Glutamatergic neuron (in vitro differentiated cells): ENCODE measurements at regions not wholly inside any gene's neighbourhood (a gene's known extent, or its start where the extent isn't known, plus 50 kb on each side); places are given as distances from the start of the nearest gene placed in this dataset.

ENCODE experiments used
- DNase-seq: peaks from one replicate; pipeline ENCODE4 v3.0.0; 2022
- H3K27ac Mint-ChIP-seq: one replicate; pipeline ENCODE4 v1.8.0; 2020; ENCODE audit warnings: mild to moderate bottlenecking, mixed read lengths, inconsistent platforms; ENCODE audit not compliant: unreplicated experiment
- H3K27me3 Mint-ChIP-seq: one replicate; pipeline ENCODE4 v1.8.0; 2020; ENCODE audit warnings: mild to moderate bottlenecking, moderate library complexity, mixed read lengths, inconsistent platforms; ENCODE audit not compliant: unreplicated experiment
- H3K36me3 Mint-ChIP-seq: one replicate; pipeline ENCODE4 v1.8.0; 2020; ENCODE audit warnings: mild to moderate bottlenecking, mixed read lengths, inconsistent platforms; ENCODE audit not compliant: unreplicated experiment
- H3K4me1 Mint-ChIP-seq: one replicate; pipeline ENCODE4 v1.8.0; 2020; ENCODE audit warnings: mild to moderate bottlenecking, low read depth, mixed read lengths, inconsistent platforms; ENCODE audit not compliant: unreplicated experiment
- H3K4me3 Mint-ChIP-seq: one replicate; pipeline ENCODE4 v1.8.0; 2020; ENCODE audit warnings: mild to moderate bottlenecking, mixed read lengths, inconsistent platforms; ENCODE audit not compliant: unreplicated experiment
- H3K9me3 Mint-ChIP-seq: one replicate; pipeline ENCODE4 v1.8.0; 2020; ENCODE audit warnings: mild to moderate bottlenecking, moderate library complexity, mixed read lengths, inconsistent platforms; ENCODE audit not compliant: unreplicated experiment
- TF ChIP-seq, protein P1 (sequence below): fragments of 200-600 bp; sonication (generic); IDR thresholded peaks from one replicate; pipeline ENCODE4 v1.5.0; 2021; ENCODE audit not compliant: partially characterized antibody, unreplicated experiment

DNA sequence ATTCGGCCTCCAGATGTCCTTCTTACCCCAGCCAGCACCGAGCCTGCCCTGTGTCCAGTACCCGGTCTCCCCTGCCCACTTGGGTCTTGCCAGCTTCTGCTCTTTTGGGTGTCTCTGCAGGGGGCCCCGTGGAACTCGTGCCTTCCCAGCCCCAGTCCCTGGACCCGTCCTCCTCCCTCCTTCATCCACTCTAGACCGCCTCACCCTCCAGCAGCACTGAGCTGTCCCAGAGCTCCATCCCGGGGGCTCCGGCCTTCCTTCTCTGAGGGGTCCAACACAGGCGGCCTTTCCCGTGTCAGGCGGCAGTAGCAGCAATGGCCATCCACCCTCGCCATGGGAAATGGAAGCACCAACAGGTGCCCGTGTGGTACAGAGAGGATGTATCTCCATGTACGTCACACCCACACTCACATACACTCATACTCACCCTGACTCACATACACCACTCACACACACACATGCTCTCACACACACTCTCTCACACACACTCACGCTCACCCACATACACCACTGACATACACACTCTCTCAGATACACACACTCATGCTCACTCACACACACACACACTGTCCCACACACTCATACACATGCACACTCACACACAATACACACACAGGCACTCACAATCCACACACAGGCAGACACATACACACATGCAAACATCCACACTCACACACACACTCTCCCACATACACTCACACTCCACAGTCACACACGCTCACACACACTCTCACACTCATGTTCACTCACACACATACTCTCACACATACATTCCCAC is 827.5 kb upstream of the SALL3 start:
- Mint-ChIP-seq H3K27me3 (no peaks in the 10 kb centered on the region), H3K27ac (no peak overlapping the region), H3K9me3 (no peaks in the 10 kb centered on the region), H3K36me3 (peaks cover 12% of the 10 kb centered on the region), H3K4me1 (no peaks in the 10 kb centered on the region), H3K4me3 (no peak overlapping the region)
- DNase-seq = no peak
- TF ChIP-seq, protein P1, sequence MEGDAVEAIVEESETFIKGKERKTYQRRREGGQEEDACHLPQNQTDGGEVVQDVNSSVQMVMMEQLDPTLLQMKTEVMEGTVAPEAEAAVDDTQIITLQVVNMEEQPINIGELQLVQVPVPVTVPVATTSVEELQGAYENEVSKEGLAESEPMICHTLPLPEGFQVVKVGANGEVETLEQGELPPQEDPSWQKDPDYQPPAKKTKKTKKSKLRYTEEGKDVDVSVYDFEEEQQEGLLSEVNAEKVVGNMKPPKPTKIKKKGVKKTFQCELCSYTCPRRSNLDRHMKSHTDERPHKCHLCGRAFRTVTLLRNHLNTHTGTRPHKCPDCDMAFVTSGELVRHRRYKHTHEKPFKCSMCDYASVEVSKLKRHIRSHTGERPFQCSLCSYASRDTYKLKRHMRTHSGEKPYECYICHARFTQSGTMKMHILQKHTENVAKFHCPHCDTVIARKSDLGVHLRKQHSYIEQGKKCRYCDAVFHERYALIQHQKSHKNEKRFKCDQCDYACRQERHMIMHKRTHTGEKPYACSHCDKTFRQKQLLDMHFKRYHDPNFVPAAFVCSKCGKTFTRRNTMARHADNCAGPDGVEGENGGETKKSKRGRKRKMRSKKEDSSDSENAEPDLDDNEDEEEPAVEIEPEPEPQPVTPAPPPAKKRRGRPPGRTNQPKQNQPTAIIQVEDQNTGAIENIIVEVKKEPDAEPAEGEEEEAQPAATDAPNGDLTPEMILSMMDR = no peak

DNA sequence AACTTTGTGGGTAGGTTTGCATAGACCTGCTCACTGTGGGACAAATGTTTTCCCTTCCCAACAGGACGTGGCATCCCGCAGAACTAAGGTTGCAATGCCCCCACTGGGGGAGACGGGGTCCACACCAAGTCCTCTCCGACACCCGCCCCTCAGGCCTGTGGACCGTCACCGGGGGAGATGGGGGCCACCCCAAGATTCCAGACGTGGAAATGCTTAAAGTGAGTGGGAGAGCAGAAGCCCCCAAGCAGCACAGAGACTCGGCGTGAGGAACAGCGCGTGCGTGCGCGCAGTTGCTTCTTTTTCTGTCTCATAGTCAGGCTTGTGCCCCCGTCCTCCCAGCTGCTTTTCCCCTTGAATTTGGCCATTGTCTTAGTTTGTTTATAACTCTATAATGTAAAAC is 826.3 kb upstream of the SALL3 start:
- no peak for DNase-seq
- Mint-ChIP-seq H3K27me3 (no peaks in the 10 kb centered on the region), H3K27ac (no peak overlapping the region), H3K36me3 (peaks cover 10% of the 10 kb centered on the region), H3K9me3 (peaks cover 3% of the 10 kb centered on the region), H3K4me1 (no peaks in the 10 kb centered on the region), H3K4me3 (no peak overlapping the region)
- TF ChIP-seq, protein P1 = no peak

DNA sequence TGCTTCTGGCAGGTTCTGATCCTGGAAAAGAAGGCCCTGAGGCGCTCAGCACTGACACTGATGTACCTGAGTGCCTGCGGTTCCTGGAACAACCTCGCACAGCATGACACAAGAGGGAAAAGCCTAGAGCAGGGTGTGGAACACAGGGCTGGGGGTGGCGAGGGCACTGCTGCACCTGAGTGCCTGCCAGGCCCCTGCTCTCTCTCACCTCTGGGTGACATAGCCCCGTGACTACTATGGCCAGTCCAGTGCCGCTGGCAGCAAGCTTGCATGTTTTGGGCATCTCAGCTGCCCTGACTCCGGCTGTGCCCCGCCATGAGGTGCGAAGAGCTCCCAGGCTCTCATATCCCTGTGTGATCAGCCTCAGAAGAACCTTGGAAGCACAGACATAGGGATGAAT is 825.2 kb upstream of the SALL3 start:
- DNase-seq = no peak
- Mint-ChIP-seq H3K27me3 (no peaks in the 10 kb centered on the region), H3K9me3 (peaks cover 3% of the 10 kb centered on the region), H3K27ac (no peak overlapping the region), H3K4me1 (no peaks in the 10 kb centered on the region), H3K4me3 (no peak overlapping the region), H3K36me3 (peaks cover 6% of the 10 kb centered on the region)
- TF ChIP-seq, protein P1 = no peak

DNA sequence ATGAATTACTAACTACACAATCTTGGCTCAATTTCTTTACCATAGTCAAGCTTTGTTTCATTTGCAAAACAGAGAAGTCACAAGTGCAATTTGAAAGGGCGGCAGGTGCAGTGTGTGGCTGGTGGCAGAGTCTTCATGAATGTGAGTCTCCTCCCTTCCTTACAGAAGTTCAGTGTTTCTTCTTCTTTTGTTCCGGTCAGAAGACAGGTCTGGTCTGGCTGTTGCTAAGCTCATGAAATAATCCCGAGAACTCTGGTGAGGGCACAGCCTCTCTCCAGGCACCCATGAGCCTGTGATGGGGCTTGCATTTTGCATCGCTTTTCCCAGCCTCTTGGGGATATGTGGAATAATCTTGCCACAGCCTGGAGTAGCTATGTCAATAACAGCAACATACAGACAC is 824.8 kb upstream of the SALL3 start:
- Mint-ChIP-seq H3K9me3 (peaks cover 3% of the 10 kb centered on the region), H3K27ac (no peak overlapping the region), H3K4me3 (no peak overlapping the region), H3K36me3 (peaks cover 6% of the 10 kb centered on the region), H3K27me3 (no peaks in the 10 kb centered on the region), H3K4me1 (no peaks in the 10 kb centered on the region)
- no peak for DNase-seq
- TF ChIP-seq, protein P1 = no peak

DNA sequence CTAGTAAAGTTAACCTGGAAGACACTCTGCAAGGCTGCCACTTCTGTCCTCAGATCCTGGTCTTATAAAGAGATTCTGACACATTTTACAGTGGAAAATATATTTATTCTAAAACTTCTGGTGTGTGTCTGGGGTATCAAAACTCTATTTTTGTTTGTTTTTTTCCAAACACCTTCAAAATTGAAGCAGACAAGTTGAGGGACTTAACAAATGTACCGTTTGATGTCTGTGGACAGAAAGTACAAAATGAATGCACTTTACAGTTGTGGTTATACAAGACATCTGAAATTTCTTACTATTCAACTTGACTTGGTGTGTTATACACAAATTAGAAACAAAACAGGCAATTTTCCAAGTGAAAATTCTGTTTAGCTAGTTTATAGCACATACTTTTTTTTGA is 823.2 kb upstream of the SALL3 start:
- H3K4me1 Mint-ChIP-seq = no peaks in the 10 kb centered on the region
- no peaks in the 10 kb centered on the region for H3K27me3 Mint-ChIP-seq
- DNase-seq = no peak
- peaks cover 3% of the 10 kb centered on the region for H3K9me3 Mint-ChIP-seq
- H3K36me3 Mint-ChIP-seq = no peaks in the 10 kb centered on the region
- TF ChIP-seq, protein P1 = no peak
- no peak overlapping the region for H3K4me3 Mint-ChIP-seq
- no peak overlapping the region for H3K27ac Mint-ChIP-seq
